Liver (tissue), 8 donors: ENCODE measurements at regions not wholly inside any gene's neighbourhood (a gene's known extent, or its start where the extent isn't known, plus 50 kb on each side); places are given as distances from the start of the nearest gene placed in this dataset.

Experiments used
- DNase-seq: peaks from one replicate; pipeline ENCODE4 v3.0.0-alpha.2; 2017; ENCODE audit warnings: low spot score
- H3K27ac ChIP-seq, 2 donors: one replicate each; pipeline ENCODE4 v1.7.0; 2013; ENCODE audit warnings: inconsistent platforms in 2 of 2, low read length in 2 of 2, control low read depth in 1 of 2, low read depth in 1 of 2, mild to moderate bottlenecking in 1 of 2
- H3K27me3 ChIP-seq, 4 donors: one replicate each; pipeline versions ENCODE4 v1.6.1 to v1.7.0; 2013; ENCODE audit warnings: low read length in 3 of 4, inconsistent platforms in 1 of 4, mild to moderate bottlenecking in 1 of 4, moderate library complexity in 1 of 4; ENCODE audit not compliant: control insufficient read depth in 4 of 4, insufficient read depth in 4 of 4
- H3K36me3 ChIP-seq, 4 donors: one replicate each; pipeline versions ENCODE4 v1.6.1 to v1.7.0; 2013; ENCODE audit warnings: low read length in 3 of 4, mild to moderate bottlenecking in 3 of 4, low read depth in 1 of 4, moderate library complexity in 1 of 4; ENCODE audit not compliant: control insufficient read depth in 4 of 4, insufficient read depth in 3 of 4
- H3K4me1 ChIP-seq, 4 donors: one replicate each; pipeline versions ENCODE4 v1.6.1 to v1.7.0; 2013; ENCODE audit warnings: low read length in 3 of 4, mild to moderate bottlenecking in 3 of 4, moderate library complexity in 1 of 4; ENCODE audit not compliant: control insufficient read depth in 4 of 4, insufficient read depth in 4 of 4
- H3K4me3 ChIP-seq, 3 donors: one replicate each; pipeline versions ENCODE4 v1.6.1 to v1.7.0; 2013; ENCODE audit warnings: low read length in 3 of 3, control low read depth in 1 of 3, low read depth in 1 of 3, mild to moderate bottlenecking in 1 of 3
- H3K9ac ChIP-seq, 2 donors: one replicate each; pipeline ENCODE4 v1.7.0; 2013; ENCODE audit warnings: low read length in 2 of 2, mild to moderate bottlenecking in 2 of 2, moderate library complexity in 2 of 2, control low read depth in 1 of 2, low read depth in 1 of 2
- H3K9me3 ChIP-seq, 4 donors: one replicate each; pipeline versions ENCODE4 v1.6.1 to v1.7.0; 2013; ENCODE audit warnings: low read length in 3 of 4; ENCODE audit not compliant: control insufficient read depth in 4 of 4
- ATF3 ChIP-seq: IDR thresholded peaks from 2 replicates; pipeline ENCODE4 v1.6.1; 2016; ENCODE audit warnings: antibody characterized with exemption
- EGR1 ChIP-seq, 2 donors: IDR thresholded peaks; 2 replicates each; pipeline ENCODE4 v1.6.1; 2016 to 2018; ENCODE audit warnings: antibody characterized with exemption in 2 of 2, low read depth in 2 of 2
- FOXA1 ChIP-seq: IDR thresholded peaks from 2 replicates; pipeline ENCODE4 v1.6.1; 2016; ENCODE audit warnings: antibody characterized with exemption
- FOXA2 ChIP-seq: IDR thresholded peaks from 2 replicates; pipeline ENCODE4 v1.6.1; 2016; ENCODE audit warnings: antibody characterized with exemption
- GABPA ChIP-seq, 2 donors: IDR thresholded peaks in 1 of 2; conservative IDR thresholded peaks in 1 of 2; 2 replicates each; pipeline ENCODE4 v1.6.1; 2016; ENCODE audit warnings: antibody characterized with exemption in 2 of 2, mild to moderate bottlenecking in 1 of 2, moderate library complexity in 1 of 2
- HNF4A ChIP-seq, 2 donors: conservative IDR thresholded peaks; 2 replicates each; pipeline ENCODE4 v1.6.1; 2016; ENCODE audit warnings: antibody characterized with exemption in 2 of 2, mild to moderate bottlenecking in 2 of 2
- HNF4G ChIP-seq: IDR thresholded peaks from 2 replicates; pipeline ENCODE4 v1.6.1; 2016; ENCODE audit warnings: antibody characterized with exemption
- JUND ChIP-seq, 2 donors: IDR thresholded peaks; 2 replicates each; pipeline ENCODE4 v1.6.1; 2016; ENCODE audit warnings: antibody characterized with exemption in 2 of 2
- MAX ChIP-seq: IDR thresholded peaks from 2 replicates; pipeline ENCODE4 v1.6.1; 2016; ENCODE audit warnings: antibody characterized with exemption
- NR2F2 ChIP-seq: IDR thresholded peaks from 2 replicates; pipeline ENCODE4 v1.6.1; 2016; ENCODE audit warnings: antibody characterized with exemption
- RAD21 ChIP-seq, 2 donors: IDR thresholded peaks; 2 replicates each; pipeline ENCODE4 v1.6.1; 2016; ENCODE audit warnings: antibody characterized with exemption in 2 of 2, mild to moderate bottlenecking in 2 of 2
- RXRA ChIP-seq, 2 donors: IDR thresholded peaks; 2 replicates each; pipeline ENCODE4 v1.6.1; 2017 to 2018; ENCODE audit warnings: antibody characterized with exemption in 2 of 2, mild to moderate bottlenecking in 1 of 2
- SP1 ChIP-seq: IDR thresholded peaks from 2 replicates; pipeline ENCODE4 v1.6.1; 2018; ENCODE audit warnings: antibody characterized with exemption, mild to moderate bottlenecking
- TAF1 ChIP-seq: conservative IDR thresholded peaks from 2 replicates; pipeline ENCODE4 v1.6.1; 2016; ENCODE audit warnings: antibody characterized with exemption, mild to moderate bottlenecking
- YY1 ChIP-seq: IDR thresholded peaks from 2 replicates; pipeline ENCODE4 v1.6.1; 2016; ENCODE audit warnings: antibody characterized with exemption, mild to moderate bottlenecking
- WGBS: extraction: QIAGEN DNeasy Blood & Tissue Kit; methylation state at CpG from one replicate; pipeline ENCODE4 v1.1.7; 2013; 5-methylcytosine and 5-hydroxymethylcytosine counted together
- TF ChIP-seq, protein P1 (sequence below): fragments of 150-350 bp; IDR thresholded peaks from 2 replicates; pipeline ENCODE4 v1.5.1; 2017; ENCODE audit warnings: improper control_type of control experiment, low read depth, low read length; ENCODE audit not compliant: missing input control
- TF ChIP-seq, protein P2 (sequence below): IDR thresholded peaks from 2 replicates; pipeline ENCODE4 v1.6.1; 2016; ENCODE audit warnings: antibody characterized with exemption, mild to moderate bottlenecking
- TF ChIP-seq, protein P3 (sequence below): IDR thresholded peaks from 2 replicates; pipeline ENCODE4 v1.6.1; 2016; ENCODE audit warnings: antibody characterized with exemption
- donor health status: healthy.
- donor health status: healthy.
- donor health status: healthy.
- donor health status: healthy.
- donor health status: healthy.

DNA sequence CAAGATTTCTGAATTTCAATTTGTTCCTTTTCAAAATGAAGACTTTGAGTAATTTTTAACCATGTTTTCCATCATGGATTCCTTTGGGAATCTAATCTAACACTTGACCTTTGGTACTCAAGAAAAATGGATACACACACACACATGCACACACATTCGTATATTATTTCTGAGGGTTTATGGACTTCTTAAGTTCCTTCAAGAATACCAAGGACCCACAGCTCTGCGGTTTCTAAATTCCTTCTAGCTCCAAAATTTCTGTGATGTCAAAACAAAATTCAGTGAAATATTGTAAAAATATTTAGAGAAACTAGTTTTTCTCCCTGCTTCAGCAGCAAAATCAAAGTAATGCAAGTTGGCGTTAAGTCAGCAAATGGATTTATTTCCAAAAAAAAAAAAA lies 98.3 kb upstream of the FAM13C start (continued):
- no peak for TF ChIP-seq ATF3
- TF ChIP-seq, protein P1, sequence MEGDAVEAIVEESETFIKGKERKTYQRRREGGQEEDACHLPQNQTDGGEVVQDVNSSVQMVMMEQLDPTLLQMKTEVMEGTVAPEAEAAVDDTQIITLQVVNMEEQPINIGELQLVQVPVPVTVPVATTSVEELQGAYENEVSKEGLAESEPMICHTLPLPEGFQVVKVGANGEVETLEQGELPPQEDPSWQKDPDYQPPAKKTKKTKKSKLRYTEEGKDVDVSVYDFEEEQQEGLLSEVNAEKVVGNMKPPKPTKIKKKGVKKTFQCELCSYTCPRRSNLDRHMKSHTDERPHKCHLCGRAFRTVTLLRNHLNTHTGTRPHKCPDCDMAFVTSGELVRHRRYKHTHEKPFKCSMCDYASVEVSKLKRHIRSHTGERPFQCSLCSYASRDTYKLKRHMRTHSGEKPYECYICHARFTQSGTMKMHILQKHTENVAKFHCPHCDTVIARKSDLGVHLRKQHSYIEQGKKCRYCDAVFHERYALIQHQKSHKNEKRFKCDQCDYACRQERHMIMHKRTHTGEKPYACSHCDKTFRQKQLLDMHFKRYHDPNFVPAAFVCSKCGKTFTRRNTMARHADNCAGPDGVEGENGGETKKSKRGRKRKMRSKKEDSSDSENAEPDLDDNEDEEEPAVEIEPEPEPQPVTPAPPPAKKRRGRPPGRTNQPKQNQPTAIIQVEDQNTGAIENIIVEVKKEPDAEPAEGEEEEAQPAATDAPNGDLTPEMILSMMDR = no peak

GRCh38 chr10:59456199-59456598 lies 93.8 kb upstream of the FAM13C start:
- TF ChIP-seq SP1 = no peak
- TF ChIP-seq YY1 = no peak
- no peak for TF ChIP-seq GABPA (IDR thresholded peaks at IDR 0.05 in 1 of 2, conservative IDR thresholded peaks at IDR 0.05 in 1 of 2)
- TF ChIP-seq EGR1 (IDR thresholded peaks at IDR 0.05; ENCODE audit: low read depth in 2 of 2) = no peak
- TF ChIP-seq, protein P2, sequence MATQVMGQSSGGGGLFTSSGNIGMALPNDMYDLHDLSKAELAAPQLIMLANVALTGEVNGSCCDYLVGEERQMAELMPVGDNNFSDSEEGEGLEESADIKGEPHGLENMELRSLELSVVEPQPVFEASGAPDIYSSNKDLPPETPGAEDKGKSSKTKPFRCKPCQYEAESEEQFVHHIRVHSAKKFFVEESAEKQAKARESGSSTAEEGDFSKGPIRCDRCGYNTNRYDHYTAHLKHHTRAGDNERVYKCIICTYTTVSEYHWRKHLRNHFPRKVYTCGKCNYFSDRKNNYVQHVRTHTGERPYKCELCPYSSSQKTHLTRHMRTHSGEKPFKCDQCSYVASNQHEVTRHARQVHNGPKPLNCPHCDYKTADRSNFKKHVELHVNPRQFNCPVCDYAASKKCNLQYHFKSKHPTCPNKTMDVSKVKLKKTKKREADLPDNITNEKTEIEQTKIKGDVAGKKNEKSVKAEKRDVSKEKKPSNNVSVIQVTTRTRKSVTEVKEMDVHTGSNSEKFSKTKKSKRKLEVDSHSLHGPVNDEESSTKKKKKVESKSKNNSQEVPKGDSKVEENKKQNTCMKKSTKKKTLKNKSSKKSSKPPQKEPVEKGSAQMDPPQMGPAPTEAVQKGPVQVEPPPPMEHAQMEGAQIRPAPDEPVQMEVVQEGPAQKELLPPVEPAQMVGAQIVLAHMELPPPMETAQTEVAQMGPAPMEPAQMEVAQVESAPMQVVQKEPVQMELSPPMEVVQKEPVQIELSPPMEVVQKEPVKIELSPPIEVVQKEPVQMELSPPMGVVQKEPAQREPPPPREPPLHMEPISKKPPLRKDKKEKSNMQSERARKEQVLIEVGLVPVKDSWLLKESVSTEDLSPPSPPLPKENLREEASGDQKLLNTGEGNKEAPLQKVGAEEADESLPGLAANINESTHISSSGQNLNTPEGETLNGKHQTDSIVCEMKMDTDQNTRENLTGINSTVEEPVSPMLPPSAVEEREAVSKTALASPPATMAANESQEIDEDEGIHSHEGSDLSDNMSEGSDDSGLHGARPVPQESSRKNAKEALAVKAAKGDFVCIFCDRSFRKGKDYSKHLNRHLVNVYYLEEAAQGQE = no peak
- TF ChIP-seq FOXA2 = no peak
- TF ChIP-seq TAF1 = no peak
- TF ChIP-seq MAX = no peak
- no peak for TF ChIP-seq ATF3
- TF ChIP-seq HNF4A (conservative IDR thresholded peaks at IDR 0.05) = no peak
- TF ChIP-seq, protein P3, sequence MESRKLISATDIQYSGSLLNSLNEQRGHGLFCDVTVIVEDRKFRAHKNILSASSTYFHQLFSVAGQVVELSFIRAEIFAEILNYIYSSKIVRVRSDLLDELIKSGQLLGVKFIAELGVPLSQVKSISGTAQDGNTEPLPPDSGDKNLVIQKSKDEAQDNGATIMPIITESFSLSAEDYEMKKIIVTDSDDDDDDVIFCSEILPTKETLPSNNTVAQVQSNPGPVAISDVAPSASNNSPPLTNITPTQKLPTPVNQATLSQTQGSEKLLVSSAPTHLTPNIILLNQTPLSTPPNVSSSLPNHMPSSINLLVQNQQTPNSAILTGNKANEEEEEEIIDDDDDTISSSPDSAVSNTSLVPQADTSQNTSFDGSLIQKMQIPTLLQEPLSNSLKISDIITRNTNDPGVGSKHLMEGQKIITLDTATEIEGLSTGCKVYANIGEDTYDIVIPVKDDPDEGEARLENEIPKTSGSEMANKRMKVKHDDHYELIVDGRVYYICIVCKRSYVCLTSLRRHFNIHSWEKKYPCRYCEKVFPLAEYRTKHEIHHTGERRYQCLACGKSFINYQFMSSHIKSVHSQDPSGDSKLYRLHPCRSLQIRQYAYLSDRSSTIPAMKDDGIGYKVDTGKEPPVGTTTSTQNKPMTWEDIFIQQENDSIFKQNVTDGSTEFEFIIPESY = no peak
- TF ChIP-seq, protein P1 = no peak
- TF ChIP-seq RXRA (IDR thresholded peaks at IDR 0.05) = no peak
- no peak for TF ChIP-seq JUND (IDR thresholded peaks at IDR 0.05)
- TF ChIP-seq HNF4G = no peak
- TF ChIP-seq RAD21 (IDR thresholded peaks at IDR 0.05) = no peak
- TF ChIP-seq NR2F2 = no peak
- TF ChIP-seq FOXA1 = no peak
- WGBS = 52% methylated on average over 2 of the region's 2 CpGs
- H3K4me1 ChIP-seq = peaks cover 0 to 5% (median 0%) of the 10 kb centered on the region in 4 donors

More at GRCh38 chr10:59456199-59456598, 93.8 kb upstream of the FAM13C start:
- no peaks in the 10 kb centered on the region for H3K36me3 ChIP-seq
- no peak overlapping the region for H3K4me3 ChIP-seq
- H3K27ac ChIP-seq = no peak overlapping the region
- no peaks in the 10 kb centered on the region for H3K9me3 ChIP-seq
- no peaks in the 10 kb centered on the region for H3K27me3 ChIP-seq
- H3K9ac ChIP-seq = no peak overlapping the region
- DNase-seq = no peak
